ENCODE measurements at regions not wholly inside any gene's neighbourhood (a gene's known extent, or its start where the extent isn't known, plus 50 kb on each side); places are given as distances from the start of the nearest gene placed in this dataset.

- H4K20me1 ChIP-seq (ENCODE audit: control insufficient read depth, insufficient read depth, low read length, poor library complexity, severe bottlenecking), result no peaks in the 10 kb centered on the region
- H2AFZ ChIP-seq (ENCODE audit: insufficient read depth, low read depth, low read length, poor library complexity, severe bottlenecking), result no peak overlapping the region
- no peaks in the 10 kb centered on the region for H3K27me3 Mint-ChIP-seq
- CTCF ChIA-PET, result no interaction called here
- no peak overlapping the region for H3K27ac Mint-ChIP-seq
- no peaks in the 10 kb centered on the region for H3K4me1 ChIP-seq (ENCODE audit: control insufficient read depth in 2 of 2, insufficient read depth in 2 of 2, low read length in 2 of 2)
- WGBS (ENCODE audit: insufficient coverage), result 73% methylated on average over 1 of the region's 1 CpG
- no peaks in the 10 kb centered on the region for H3K36me3 ChIP-seq (replicated peaks in 1 of 2; ENCODE audit: control extremely low read depth in 1 of 2, control insufficient read depth in 1 of 2, extremely low read depth in 1 of 2, insufficient read depth in 2 of 2, low read length in 1 of 2)
- H3K4me1 Mint-ChIP-seq, result no peaks in the 10 kb centered on the region
- no peaks in the 10 kb centered on the region for H3K79me2 ChIP-seq (ENCODE audit: control insufficient read depth, insufficient read depth, low read length)
- H3K4me3 Mint-ChIP-seq, result no peak overlapping the region
- H3K27me3 ChIP-seq (replicated peaks in 1 of 4; ENCODE audit: control extremely low read depth in 1 of 4, control insufficient read depth in 3 of 4, insufficient read depth in 4 of 4, low read length in 3 of 4), result no peaks in the 10 kb centered on the region
- H3K9me3 Mint-ChIP-seq (ENCODE audit: insufficient read depth), result peaks cover 6% of the 10 kb centered on the region
- no peak overlapping the region for H3K27ac ChIP-seq (ENCODE audit: low read length in 2 of 2)
- no peak overlapping the region for H3K9ac ChIP-seq (ENCODE audit: low read length)
- POLR2A ChIA-PET, result no interaction called here
- H3K4me2 ChIP-seq (replicated peaks; ENCODE audit: low read depth, low read length, poor library complexity, severe bottlenecking), result no peak overlapping the region
- TF ChIP-seq EZH2 (IDR thresholded peaks at IDR 0.05; ENCODE audit: borderline replicate concordance, insufficient read depth, low read depth, low read length, poor library complexity, severe bottlenecking) (no peak), CTCF (IDR thresholded peaks at IDR 0.05) (no peak)
- DNase-seq, result no peak
- H3K9me3 ChIP-seq (ENCODE audit: control extremely low read depth in 1 of 3, control insufficient read depth in 2 of 3, insufficient read depth in 1 of 3, low read length in 2 of 3), result peaks cover 0 to 2% (median 0%) of the 10 kb centered on the region in 3 donors
- no peak for ATAC-seq (ENCODE audit: low read depth)
- intact Hi-C loops (cut with micrococcal nuclease), result loop anchor here (10.0 kb wide), 1 partner anchor 59 kb away; no protein-coding TSS in a partner anchor
- no peak overlapping the region for H3K4me3 ChIP-seq (ENCODE audit: control extremely low read depth in 1 of 5, extremely low read depth in 1 of 5, insufficient read depth in 1 of 5, low read depth in 2 of 5, low read length in 4 of 5)
Measured at GRCh38 chr18:28855524-28855923, 678.6 kb upstream of the CDH2 start.

- no peaks in the 10 kb centered on the region for H3K36me3 ChIP-seq (replicated peaks in 1 of 2; ENCODE audit: control extremely low read depth in 1 of 2, control insufficient read depth in 1 of 2, extremely low read depth in 1 of 2, insufficient read depth in 2 of 2, low read length in 1 of 2)
- H3K27ac Mint-ChIP-seq, result no peak overlapping the region
- no peak overlapping the region for H3K4me3 ChIP-seq (ENCODE audit: control extremely low read depth in 1 of 5, extremely low read depth in 1 of 5, insufficient read depth in 1 of 5, low read depth in 2 of 5, low read length in 4 of 5)
- no peak for TF ChIP-seq CTCF (IDR thresholded peaks at IDR 0.05)
- no peak for TF ChIP-seq EZH2 (IDR thresholded peaks at IDR 0.05; ENCODE audit: borderline replicate concordance, insufficient read depth, low read depth, low read length, poor library complexity, severe bottlenecking)
- H3K9me3 ChIP-seq (ENCODE audit: control extremely low read depth in 1 of 3, control insufficient read depth in 2 of 3, insufficient read depth in 1 of 3, low read length in 2 of 3), result peaks cover 0 to 2% (median 0%) of the 10 kb centered on the region in 3 donors
- ATAC-seq (ENCODE audit: low read depth) (no peak), DNase-seq (no peak)
- no peaks in the 10 kb centered on the region for H3K4me1 Mint-ChIP-seq
- H4K20me1 ChIP-seq (ENCODE audit: control insufficient read depth, insufficient read depth, low read length, poor library complexity, severe bottlenecking), result no peaks in the 10 kb centered on the region
- H3K79me2 ChIP-seq (ENCODE audit: control insufficient read depth, insufficient read depth, low read length), result no peaks in the 10 kb centered on the region
- intact Hi-C loops (cut with micrococcal nuclease), result loop anchor here (10.0 kb wide), 1 partner anchor 60 kb away; no protein-coding TSS in a partner anchor
- WGBS (ENCODE audit: insufficient coverage), result 89% methylated on average over 1 of the region's 1 CpG
- H3K9ac ChIP-seq (ENCODE audit: low read length), result no peak overlapping the region
- no peak overlapping the region for H3K4me2 ChIP-seq (replicated peaks; ENCODE audit: low read depth, low read length, poor library complexity, severe bottlenecking)
- no peaks in the 10 kb centered on the region for H3K27me3 ChIP-seq (replicated peaks in 1 of 4; ENCODE audit: control extremely low read depth in 1 of 4, control insufficient read depth in 3 of 4, insufficient read depth in 4 of 4, low read length in 3 of 4)
- CTCF ChIA-PET, result no interaction called here
- POLR2A ChIA-PET, result no interaction called here
- H3K4me1 ChIP-seq (ENCODE audit: control insufficient read depth in 2 of 2, insufficient read depth in 2 of 2, low read length in 2 of 2), result no peaks in the 10 kb centered on the region
- H3K27ac ChIP-seq (ENCODE audit: low read length in 2 of 2), result no peak overlapping the region
- H3K27me3 Mint-ChIP-seq, result no peaks in the 10 kb centered on the region
- no peak overlapping the region for H3K4me3 Mint-ChIP-seq
- H3K9me3 Mint-ChIP-seq (ENCODE audit: insufficient read depth), result peaks cover 6% of the 10 kb centered on the region
- no peak overlapping the region for H2AFZ ChIP-seq (ENCODE audit: insufficient read depth, low read depth, low read length, poor library complexity, severe bottlenecking)
Measured at GRCh38 chr18:28854964-28855363, 678.0 kb upstream of the CDH2 start.

Measured in B cell (primary cell).